Caco-2 (cell line): ENCODE measurements at regions not wholly inside any gene's neighbourhood (a gene's known extent, or its start where the extent isn't known, plus 50 kb on each side); places are given as distances from the start of the nearest gene placed in this dataset.
A peak's percentile ranks its signal among the peaks of the same experiment; 100 is the strongest.

Experiments
- BruUV-seq: library from RNA; stranded (reverse); fragments of 400-500 nt; replicated peaks from 2 replicates; lab custom pipeline; 2021; lab: Mats Ljungman, UMichigan
- CTCF ChIA-PET: fragments of 300-600 bp; sonication (Branson Sonifier 250); formaldehyde crosslinking; loops from one replicate; lab custom pipeline; 2022; ENCODE audit warnings: antibody characterized with exemption; lab: Charles Lee
- POLR2A ChIA-PET: fragments of 300-600 bp; sonication (Branson Sonifier 250); formaldehyde crosslinking; loops from one replicate; lab custom pipeline; 2022; ENCODE audit warnings: antibody characterized with exemption; lab: Charles Lee
- DNase-seq, 2 experiments: peaks; one replicate each; pipeline versions ENCODE4 v3.0.0 to v3.0.0-alpha.2; 2020 to 2022
- H3K27me3 ChIP-seq: replicated peaks from 2 replicates; pipeline ENCODE4 v1.6.0; 2011; ENCODE audit warnings: low read length; ENCODE audit not compliant: control insufficient read depth, insufficient read depth
- H3K36me3 ChIP-seq: 2 replicates; pipeline ENCODE4 v1.5.1; 2011; ENCODE audit warnings: low read length; ENCODE audit not compliant: control insufficient read depth, insufficient read depth
- H3K4me1 ChIP-seq: fragments of 250-450 bp; sonication (Bioruptor Pico); 2 replicates; pipeline ENCODE4 v1.5.1; 2020; ENCODE audit warnings: mild to moderate bottlenecking
- H3K4me3 ChIP-seq: 2 replicates; pipeline ENCODE4 v1.5.1; 2011; ENCODE audit warnings: low read depth, mild to moderate bottlenecking, control low read depth, low read length
- H3K9me3 ChIP-seq: fragments of 250-450 bp; sonication (Bioruptor Pico); 2 replicates; pipeline ENCODE4 v1.5.1; 2020; ENCODE audit warnings: mild to moderate bottlenecking, moderate library complexity
- H3K27ac Mint-ChIP-seq: one replicate; pipeline ENCODE4 v1.8.0; 2022; ENCODE audit warnings: mixed read lengths; ENCODE audit not compliant: unreplicated experiment
- H3K27me3 Mint-ChIP-seq: one replicate; pipeline ENCODE4 v1.8.0; 2022; ENCODE audit warnings: mixed read lengths; ENCODE audit not compliant: insufficient read depth, unreplicated experiment
- H3K36me3 Mint-ChIP-seq: one replicate; pipeline ENCODE4 v1.8.0; 2022; ENCODE audit warnings: mild to moderate bottlenecking, mixed read lengths; ENCODE audit not compliant: insufficient read depth, unreplicated experiment
- H3K4me1 Mint-ChIP-seq: one replicate; pipeline ENCODE4 v1.8.0; 2022; ENCODE audit warnings: low read depth, mixed read lengths; ENCODE audit not compliant: unreplicated experiment
- H3K4me3 Mint-ChIP-seq: one replicate; pipeline ENCODE4 v1.8.0; 2022; ENCODE audit warnings: mild to moderate bottlenecking, moderate library complexity, mixed read lengths; ENCODE audit not compliant: unreplicated experiment
- H3K9me3 Mint-ChIP-seq: one replicate; pipeline ENCODE4 v1.8.0; 2022; ENCODE audit warnings: mixed read lengths; ENCODE audit not compliant: unreplicated experiment
- intact Hi-C: fragments of 100-400 bp; cut with micrococcal nuclease; formaldehyde crosslinking; loops from one replicate; pipeline ENCODE4 v1.10.0; 2022; ENCODE audit not compliant: unreplicated experiment
- TF ChIP-seq, protein P1 (sequence below), 2 experiments: fragments of 200-600 bp in 1 of 2; IDR thresholded peaks; 1 replicate in 1 of 2; 2 replicates in 1 of 2; pipeline versions ENCODE4 v1.5.1 to v1.8.0; 2011 to 2022; ENCODE audit warnings: antibody characterized with exemption in 1 of 2, control low read depth in 1 of 2, inconsistent platforms in 1 of 2, low read depth in 1 of 2, low read length in 1 of 2, mild to moderate bottlenecking in 1 of 2, moderate library complexity in 1 of 2; ENCODE audit not compliant: insufficient read depth in 1 of 2, severe bottlenecking in 1 of 2, unreplicated experiment in 1 of 2

GRCh38 chr13:55991666-55992065, 1149.1 kb upstream of the PRR20A start:
- ChIA-PET POLR2A (no interaction called here), CTCF (no interaction called here)
- Mint-ChIP-seq H3K27me3 (no peaks in the 10 kb centered on the region), H3K27ac (no peak overlapping the region), H3K4me1 (no peaks in the 10 kb centered on the region), H3K36me3 (no peaks in the 10 kb centered on the region), H3K4me3 (no peak overlapping the region), H3K9me3 (no peaks in the 10 kb centered on the region)
- TF ChIP-seq, protein P1, sequence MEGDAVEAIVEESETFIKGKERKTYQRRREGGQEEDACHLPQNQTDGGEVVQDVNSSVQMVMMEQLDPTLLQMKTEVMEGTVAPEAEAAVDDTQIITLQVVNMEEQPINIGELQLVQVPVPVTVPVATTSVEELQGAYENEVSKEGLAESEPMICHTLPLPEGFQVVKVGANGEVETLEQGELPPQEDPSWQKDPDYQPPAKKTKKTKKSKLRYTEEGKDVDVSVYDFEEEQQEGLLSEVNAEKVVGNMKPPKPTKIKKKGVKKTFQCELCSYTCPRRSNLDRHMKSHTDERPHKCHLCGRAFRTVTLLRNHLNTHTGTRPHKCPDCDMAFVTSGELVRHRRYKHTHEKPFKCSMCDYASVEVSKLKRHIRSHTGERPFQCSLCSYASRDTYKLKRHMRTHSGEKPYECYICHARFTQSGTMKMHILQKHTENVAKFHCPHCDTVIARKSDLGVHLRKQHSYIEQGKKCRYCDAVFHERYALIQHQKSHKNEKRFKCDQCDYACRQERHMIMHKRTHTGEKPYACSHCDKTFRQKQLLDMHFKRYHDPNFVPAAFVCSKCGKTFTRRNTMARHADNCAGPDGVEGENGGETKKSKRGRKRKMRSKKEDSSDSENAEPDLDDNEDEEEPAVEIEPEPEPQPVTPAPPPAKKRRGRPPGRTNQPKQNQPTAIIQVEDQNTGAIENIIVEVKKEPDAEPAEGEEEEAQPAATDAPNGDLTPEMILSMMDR (IDR thresholded peaks at IDR 0.05; ENCODE audit: insufficient read depth in 1 of 2, low read depth in 1 of 2, low read length in 1 of 2, severe bottlenecking in 1 of 2, unreplicated experiment in 1 of 2): no peak
- Histone ChIP-seq H3K4me1 (no peaks in the 10 kb centered on the region), H3K9me3 (no peaks in the 10 kb centered on the region; the same call in 1 of the 2 replicates), H3K4me3 (no peak overlapping the region), H3K36me3 (no peaks in the 10 kb centered on the region), H3K27me3 (no peaks in the 10 kb centered on the region)
- no peak for DNase-seq
- no TSS peak for BruUV-seq
- intact Hi-C loops: no loop called here

- Mint-ChIP-seq H3K4me1 (no peaks in the 10 kb centered on the region), H3K9me3 (no peaks in the 10 kb centered on the region), H3K27me3 (no peaks in the 10 kb centered on the region), H3K27ac (no peak overlapping the region), H3K4me3 (no peak overlapping the region), H3K36me3 (no peaks in the 10 kb centered on the region)
- ChIA-PET CTCF (no interaction called here), POLR2A (no interaction called here)
- H3K4me1 ChIP-seq: no peaks in the 10 kb centered on the region
- no peaks in the 10 kb centered on the region for H3K36me3 ChIP-seq
- H3K9me3 ChIP-seq: no peaks in the 10 kb centered on the region; the same call in 1 of the 2 replicates
- TF ChIP-seq, protein P1 (IDR thresholded peaks at IDR 0.05; ENCODE audit: insufficient read depth in 1 of 2, low read depth in 1 of 2, low read length in 1 of 2, severe bottlenecking in 1 of 2, unreplicated experiment in 1 of 2): no peak
- H3K4me3 ChIP-seq: no peak overlapping the region
- BruUV-seq: no TSS peak
- intact Hi-C loops: no loop called here
- H3K27me3 ChIP-seq: no peaks in the 10 kb centered on the region
- DNase-seq: no peak
Measured at GRCh38 chr13:55992145-55992544, 1148.6 kb upstream of the PRR20A start.

- H3K36me3 ChIP-seq: no peaks in the 10 kb centered on the region
- no peaks in the 10 kb centered on the region for H3K4me1 ChIP-seq
- CTCF ChIA-PET: no interaction called here
- H3K4me3 ChIP-seq: no peak overlapping the region
- Mint-ChIP-seq H3K4me3 (no peak overlapping the region), H3K27me3 (no peaks in the 10 kb centered on the region), H3K36me3 (no peaks in the 10 kb centered on the region), H3K27ac (no peak overlapping the region), H3K9me3 (peaks cover 10% of the 10 kb centered on the region), H3K4me1 (no peaks in the 10 kb centered on the region)
- no TSS peak for BruUV-seq
- TF ChIP-seq, protein P1 (IDR thresholded peaks at IDR 0.05; ENCODE audit: insufficient read depth in 1 of 2, low read depth in 1 of 2, low read length in 1 of 2, severe bottlenecking in 1 of 2, unreplicated experiment in 1 of 2): peak; percentile 20 to 36
- H3K27me3 ChIP-seq: no peaks in the 10 kb centered on the region
- intact Hi-C loops: no loop called here
- peak in 1 of 2 experiments; percentile 13 for DNase-seq
- POLR2A ChIA-PET: no interaction called here
- H3K9me3 ChIP-seq: 0 out of 2 replicates have a peak, but pooled peaks cover 3% of the 10 kb centered on the region
Measured at GRCh38 chr13:55999709-56000108, 1141.0 kb upstream of the PRR20A start.
